Aorta (tissue), 5 donors: ENCODE measurements at regions not wholly inside any gene's neighbourhood (a gene's known extent, or its start where the extent isn't known, plus 50 kb on each side); places are given as distances from the start of the nearest gene placed in this dataset.
A peak's percentile ranks its signal among the peaks of the same experiment; 100 is the strongest.

Source experiments
- ATAC-seq: fragments of 200-7000 bp; cut with Tn5 transposase; one replicate; pipeline ENCODE4 v1.9.1; 2022; ENCODE audit warnings: moderate library complexity; ENCODE audit not compliant: low FRiP score
- DNase-seq, 2 donors: peaks; one replicate each; pipeline ENCODE4 v3.0.0-alpha.2; 2020
- H3K27ac ChIP-seq, 2 donors: one replicate each; pipeline ENCODE4 v1.5.1; 2013; ENCODE audit warnings: low read length in 2 of 2, mild to moderate bottlenecking in 2 of 2, moderate library complexity in 2 of 2, control low read depth in 1 of 2, inconsistent platforms in 1 of 2, low read depth in 1 of 2
- H3K27me3 ChIP-seq, 2 donors: one replicate each; pipeline ENCODE4 v1.6.1; 2013; ENCODE audit warnings: control low read depth in 1 of 2, low read length in 1 of 2, mild to moderate bottlenecking in 1 of 2, moderate library complexity in 1 of 2; ENCODE audit not compliant: insufficient read depth in 2 of 2, control insufficient read depth in 1 of 2
- H3K36me3 ChIP-seq, 2 donors: one replicate each; pipeline ENCODE4 v1.6.1; 2013; ENCODE audit warnings: control low read depth in 1 of 2, low read length in 1 of 2, mild to moderate bottlenecking in 1 of 2; ENCODE audit not compliant: insufficient read depth in 2 of 2, control insufficient read depth in 1 of 2
- H3K4me1 ChIP-seq, 2 donors: one replicate each; pipeline ENCODE4 v1.6.1; 2013; ENCODE audit warnings: low read length in 2 of 2, control low read depth in 1 of 2, mild to moderate bottlenecking in 1 of 2, moderate library complexity in 1 of 2; ENCODE audit not compliant: insufficient read depth in 2 of 2, control insufficient read depth in 1 of 2
- H3K4me3 ChIP-seq, 2 donors: one replicate each; pipeline ENCODE4 v1.5.1; 2013; ENCODE audit warnings: low read length in 2 of 2, control low read depth in 1 of 2, mild to moderate bottlenecking in 1 of 2
- H3K9me3 ChIP-seq: one replicate; pipeline ENCODE4 v1.6.1; 2013; ENCODE audit warnings: mild to moderate bottlenecking, low read length; ENCODE audit not compliant: control insufficient read depth
- WGBS, 2 donors: extraction: QIAGEN DNeasy Blood & Tissue Kit; methylation state at CpG; one replicate each; pipeline ENCODE4 v1.1.7; 2013; 5-methylcytosine and 5-hydroxymethylcytosine counted together
- intact Hi-C, 2 donors: fragments of 100-400 bp; cut with DNase I; formaldehyde crosslinking; loops; one replicate each; pipeline versions ENCODE4 v1.14.2 to v1.15.0; 2022
- donor health status: healthy with polysubstance abuse.
- donor health status: Bipolar disorder and iron deficiency.
- donor health status: DM: no; HTN: no; CAD: no.
- donor health status: DM: no; HTN: no; CAD: no.
- donor health status: DM: yes; HTN: yes; CAD: no.

- no peak for DNase-seq
- intact Hi-C loops, result no loop called here
- H3K27ac ChIP-seq, result no peak overlapping the region
- no peaks in the 10 kb centered on the region for H3K9me3 ChIP-seq
- H3K27me3 ChIP-seq, result no peaks in the 10 kb centered on the region
- no peak overlapping the region for H3K4me3 ChIP-seq
- peaks cover 0 to 2% of the 10 kb centered on the region in 2 donors for H3K4me1 ChIP-seq
- 90 to 92% methylated on average over 8 of the region's 8 CpGs for WGBS, 2 donors
- H3K36me3 ChIP-seq, result no peaks in the 10 kb centered on the region
- no peak for ATAC-seq
These were observed 122.0 kb upstream of the ZNF438 start for GRCh38 chr10:31153692-31154091.

GRCh38 chr10:31154996-31155395, 123.3 kb upstream of the ZNF438 start:
- H3K4me3 ChIP-seq, result no peak overlapping the region
- H3K36me3 ChIP-seq, result no peaks in the 10 kb centered on the region
- peaks cover 0 to 2% of the 10 kb centered on the region in 2 donors for H3K4me1 ChIP-seq
- WGBS, 2 donors, result 66 to 74% methylated on average over 3 of the region's 3 CpGs
- no peak for ATAC-seq
- intact Hi-C loops, result no loop called here
- H3K27me3 ChIP-seq, result no peaks in the 10 kb centered on the region
- H3K27ac ChIP-seq, result no peak overlapping the region
- no peak for DNase-seq
- no peaks in the 10 kb centered on the region for H3K9me3 ChIP-seq

- peaks cover 0 to 2% of the 10 kb centered on the region in 2 donors for H3K4me1 ChIP-seq
- H3K27ac ChIP-seq, result peak overlapping the region; percentile 20 to 98
- DNase-seq, result peak in 1 of 2 donors; percentile 78
- intact Hi-C loops, result no loop called here
- H3K27me3 ChIP-seq, result no peaks in the 10 kb centered on the region
- no peak overlapping the region for H3K4me3 ChIP-seq
- H3K9me3 ChIP-seq, result no peaks in the 10 kb centered on the region
- WGBS, 2 donors, result 8 to 9% methylated on average over 19 of the region's 19 CpGs
- H3K36me3 ChIP-seq, result no peaks in the 10 kb centered on the region
- ATAC-seq, result peak; percentile 81
These were observed 125.7 kb upstream of the ZNF438 start for GRCh38 chr10:31157123-31158010.

GRCh38 chr10:31158011-31158658, 126.5 kb upstream of the ZNF438 start:
- no peak overlapping the region for H3K4me3 ChIP-seq
- intact Hi-C loops, result no loop called here
- ATAC-seq, result peak; percentile 15

GRCh38 chr10:31166606-31167005, 134.9 kb upstream of the ZNF438 start:
- no peaks in the 10 kb centered on the region for H3K36me3 ChIP-seq
- 97 to 99% methylated on average over 3 of the region's 3 CpGs for WGBS, 2 donors
- intact Hi-C loops, result no loop called here
- no peaks in the 10 kb centered on the region for H3K4me1 ChIP-seq
- ATAC-seq, result no peak
- H3K4me3 ChIP-seq, result no peak overlapping the region
- no peaks in the 10 kb centered on the region for H3K27me3 ChIP-seq
- H3K9me3 ChIP-seq, result peaks cover 2% of the 10 kb centered on the region
- no peak overlapping the region for H3K27ac ChIP-seq
- no peak for DNase-seq

More at GRCh38 chr10:31158011-31158658, 126.5 kb upstream of the ZNF438 start:
- Histone ChIP-seq H3K9me3 (no peaks in the 10 kb centered on the region), H3K27ac (peak overlapping the region; percentile 20 to 98), H3K4me1 (peaks cover 0 to 2% of the 10 kb centered on the region in 2 donors), H3K27me3 (no peaks in the 10 kb centered on the region), H3K36me3 (no peaks in the 10 kb centered on the region)
- no peak for DNase-seq
- WGBS, 2 donors, result 45 to 49% methylated on average over 9 of the region's 9 CpGs

- ATAC-seq, result no peak
- Histone ChIP-seq H3K27me3 (no peaks in the 10 kb centered on the region), H3K9me3 (peaks cover 5% of the 10 kb centered on the region), H3K27ac (no peak overlapping the region), H3K36me3 (no peaks in the 10 kb centered on the region), H3K4me1 (no peaks in the 10 kb centered on the region), H3K4me3 (no peak overlapping the region)
- WGBS, 2 donors, result 94 to 97% methylated on average over 4 of the region's 4 CpGs
- no peak for DNase-seq
- intact Hi-C loops, result no loop called here
These were observed 139.0 kb upstream of the ZNF438 start for GRCh38 chr10:31170636-31171035.

- Histone ChIP-seq H3K4me3 (no peak overlapping the region), H3K36me3 (no peaks in the 10 kb centered on the region), H3K27me3 (no peaks in the 10 kb centered on the region), H3K9me3 (peaks cover 5% of the 10 kb centered on the region), H3K27ac (no peak overlapping the region), H3K4me1 (no peaks in the 10 kb centered on the region)
- intact Hi-C loops, result no loop called here
- ATAC-seq (no peak), DNase-seq (no peak)
- WGBS, 2 donors, result 63 to 79% methylated on average over 4 of the region's 4 CpGs
These were observed 139.9 kb upstream of the ZNF438 start for GRCh38 chr10:31171402-31172083.

- H3K27ac ChIP-seq, result no peak overlapping the region
- 93 to 100% methylated on average over 1 of the region's 1 CpG for WGBS, 2 donors
- H3K4me3 ChIP-seq, result no peak overlapping the region
- intact Hi-C loops, result no loop called here
- H3K27me3 ChIP-seq, result no peaks in the 10 kb centered on the region
- H3K4me1 ChIP-seq, result no peaks in the 10 kb centered on the region
- no peak for ATAC-seq
- no peak for DNase-seq
- no peaks in the 10 kb centered on the region for H3K36me3 ChIP-seq
- peaks cover 5% of the 10 kb centered on the region for H3K9me3 ChIP-seq
These were observed 141.3 kb upstream of the ZNF438 start for GRCh38 chr10:31172925-31173324.
